ENCODE measurements at regions not wholly inside any gene's neighbourhood (a gene's known extent, or its start where the extent isn't known, plus 50 kb on each side); places are given as distances from the start of the nearest gene placed in this dataset.

GRCh38 chrX:16459008-16459407 is 190.9 kb upstream of the S100G start:
- TF ChIP-seq, protein P1, sequence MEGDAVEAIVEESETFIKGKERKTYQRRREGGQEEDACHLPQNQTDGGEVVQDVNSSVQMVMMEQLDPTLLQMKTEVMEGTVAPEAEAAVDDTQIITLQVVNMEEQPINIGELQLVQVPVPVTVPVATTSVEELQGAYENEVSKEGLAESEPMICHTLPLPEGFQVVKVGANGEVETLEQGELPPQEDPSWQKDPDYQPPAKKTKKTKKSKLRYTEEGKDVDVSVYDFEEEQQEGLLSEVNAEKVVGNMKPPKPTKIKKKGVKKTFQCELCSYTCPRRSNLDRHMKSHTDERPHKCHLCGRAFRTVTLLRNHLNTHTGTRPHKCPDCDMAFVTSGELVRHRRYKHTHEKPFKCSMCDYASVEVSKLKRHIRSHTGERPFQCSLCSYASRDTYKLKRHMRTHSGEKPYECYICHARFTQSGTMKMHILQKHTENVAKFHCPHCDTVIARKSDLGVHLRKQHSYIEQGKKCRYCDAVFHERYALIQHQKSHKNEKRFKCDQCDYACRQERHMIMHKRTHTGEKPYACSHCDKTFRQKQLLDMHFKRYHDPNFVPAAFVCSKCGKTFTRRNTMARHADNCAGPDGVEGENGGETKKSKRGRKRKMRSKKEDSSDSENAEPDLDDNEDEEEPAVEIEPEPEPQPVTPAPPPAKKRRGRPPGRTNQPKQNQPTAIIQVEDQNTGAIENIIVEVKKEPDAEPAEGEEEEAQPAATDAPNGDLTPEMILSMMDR (conservative IDR thresholded peaks at IDR 0.05) = no peak
- Mint-ChIP-seq H3K27ac (no peak overlapping the region), H3K36me3 (peaks cover 3% of the 10 kb centered on the region), H3K4me1 (ENCODE audit: unreplicated experiment) (no peaks in the 10 kb centered on the region), H3K9me3 (no peaks in the 10 kb centered on the region), H3K27me3 (no peaks in the 10 kb centered on the region), H3K4me3 (no peak overlapping the region)
- DNase-seq (ENCODE audit: extremely low spot score, unreplicated experiment) = no peak

DNA sequence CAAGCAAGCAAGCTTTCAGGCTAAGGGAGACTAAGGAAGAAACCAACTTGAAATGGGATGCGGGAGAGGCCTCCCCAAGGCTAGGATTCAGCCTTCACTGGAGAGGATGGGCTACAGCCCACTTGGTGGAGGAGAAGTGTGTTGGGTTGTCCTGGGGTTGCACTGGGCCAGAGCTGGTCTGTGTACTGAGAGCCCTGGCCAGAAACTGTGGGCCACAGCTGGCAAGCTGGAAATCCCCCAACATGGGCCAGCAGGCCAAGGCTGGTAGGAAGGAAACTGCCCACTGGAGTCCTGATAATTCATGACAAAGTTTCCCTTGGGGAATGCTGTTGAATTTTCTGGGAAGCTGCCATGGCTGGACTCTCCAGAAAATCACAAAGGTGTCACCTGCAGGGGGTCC is 188.0 kb upstream of the S100G start:
- TF ChIP-seq, protein P1 (conservative IDR thresholded peaks at IDR 0.05) = no peak
- H3K4me1 Mint-ChIP-seq (ENCODE audit: unreplicated experiment) = no peaks in the 10 kb centered on the region
- no peak overlapping the region for H3K4me3 Mint-ChIP-seq
- no peak overlapping the region for H3K27ac Mint-ChIP-seq
- H3K9me3 Mint-ChIP-seq = no peaks in the 10 kb centered on the region
- no peak for DNase-seq (ENCODE audit: extremely low spot score, unreplicated experiment)
- H3K27me3 Mint-ChIP-seq = no peaks in the 10 kb centered on the region
- no peaks in the 10 kb centered on the region for H3K36me3 Mint-ChIP-seq

DNA sequence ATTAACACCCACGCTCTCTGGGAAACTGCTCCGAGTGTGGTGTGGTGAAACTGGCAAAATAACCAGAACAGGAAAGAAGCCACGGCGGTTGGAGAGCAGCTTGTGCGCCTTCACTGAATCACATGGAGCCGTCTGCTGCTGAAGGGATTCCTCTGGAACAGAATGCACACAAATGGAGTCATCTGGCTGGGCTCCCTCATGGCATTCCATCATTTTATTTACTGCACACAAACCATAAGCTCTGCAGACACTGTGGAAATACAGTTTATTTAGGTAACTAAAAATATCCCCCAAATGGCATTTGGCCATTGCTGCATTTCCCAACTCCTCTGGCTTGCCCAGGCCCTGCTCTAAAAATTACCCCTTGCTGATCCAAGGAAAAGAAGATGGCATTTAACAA is 187.0 kb upstream of the S100G start:
- H3K4me1 Mint-ChIP-seq (ENCODE audit: unreplicated experiment) = no peaks in the 10 kb centered on the region

DNA sequence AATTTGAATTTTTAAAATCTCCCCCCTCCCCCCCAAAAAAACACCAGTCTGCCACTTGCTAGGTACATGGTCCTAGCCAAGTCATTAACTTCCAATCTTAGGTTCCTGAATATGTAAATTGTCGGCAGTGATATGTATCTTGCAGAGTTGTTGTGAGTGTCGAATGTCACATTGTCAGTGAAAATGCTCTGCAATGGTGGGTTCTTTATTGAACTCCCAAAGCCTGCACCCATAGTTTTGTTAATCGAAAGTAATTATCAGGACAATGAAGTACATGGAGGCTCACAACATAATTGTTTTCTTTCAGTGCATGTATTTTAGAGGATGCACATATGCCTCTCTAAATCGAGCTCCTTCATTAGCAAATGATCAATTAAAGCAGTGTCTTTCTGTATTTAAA is 185.6 kb upstream of the S100G start:
- Mint-ChIP-seq H3K4me3 (no peak overlapping the region), H3K27ac (no peak overlapping the region), H3K27me3 (no peaks in the 10 kb centered on the region), H3K36me3 (no peaks in the 10 kb centered on the region), H3K9me3 (no peaks in the 10 kb centered on the region), H3K4me1 (ENCODE audit: unreplicated experiment) (no peaks in the 10 kb centered on the region)
- DNase-seq (ENCODE audit: extremely low spot score, unreplicated experiment) = no peak
- TF ChIP-seq, protein P1 (conservative IDR thresholded peaks at IDR 0.05) = no peak

More for the DNA sequence above, 187.0 kb upstream of the S100G start:
- no peaks in the 10 kb centered on the region for H3K36me3 Mint-ChIP-seq
- H3K27ac Mint-ChIP-seq = no peak overlapping the region
- H3K4me3 Mint-ChIP-seq = no peak overlapping the region
- TF ChIP-seq, protein P1 (conservative IDR thresholded peaks at IDR 0.05) = no peak
- no peak for DNase-seq (ENCODE audit: extremely low spot score, unreplicated experiment)
- no peaks in the 10 kb centered on the region for H3K27me3 Mint-ChIP-seq
- no peaks in the 10 kb centered on the region for H3K9me3 Mint-ChIP-seq

GRCh38 chrX:16465081-16465876 is 184.7 kb upstream of the S100G start:
- Mint-ChIP-seq H3K27me3 (no peaks in the 10 kb centered on the region), H3K4me1 (ENCODE audit: unreplicated experiment) (no peaks in the 10 kb centered on the region), H3K36me3 (no peaks in the 10 kb centered on the region), H3K27ac (no peak overlapping the region), H3K9me3 (no peaks in the 10 kb centered on the region), H3K4me3 (no peak overlapping the region)
- no peak for DNase-seq (ENCODE audit: extremely low spot score, unreplicated experiment)
- TF ChIP-seq, protein P1 (conservative IDR thresholded peaks at IDR 0.05) = no peak

Measured in type B pancreatic cell (in vitro differentiated cells).